B cell (primary cell): ENCODE measurements at regions not wholly inside any gene's neighbourhood (a gene's known extent, or its start where the extent isn't known, plus 50 kb on each side); places are given as distances from the start of the nearest gene placed in this dataset.

Experiments
- ATAC-seq: fragments of 200-7000 bp; cut with Tn5 transposase; one replicate; pipeline ENCODE4 v1.10.0; 2021; ENCODE audit warnings: low read depth, mild to moderate bottlenecking, moderate number of reproducible peaks, moderate library complexity
- CTCF ChIA-PET: fragments of 350-600 bp; sonication (Branson Sonifier 250); formaldehyde crosslinking; loops from one replicate; lab custom pipeline; 2021; ENCODE audit warnings: antibody characterized with exemption, inconsistent platforms; lab: Charles Lee
- POLR2A ChIA-PET: fragments of 350-600 bp; sonication (Branson Sonifier 250); formaldehyde crosslinking; loops from one replicate; lab custom pipeline; 2021; ENCODE audit warnings: antibody characterized with exemption; lab: Charles Lee
- DNase-seq: peaks from one replicate; pipeline ENCODE4 v3.0.0; 2013
- H2AFZ ChIP-seq: 2 replicates; pipeline ENCODE4 v1.6.1; 2012; ENCODE audit warnings: mild to moderate bottlenecking, low read depth, low read length; ENCODE audit not compliant: insufficient read depth, poor library complexity, severe bottlenecking
- H3K27ac ChIP-seq, 2 donors: 1 replicate in 1 of 2; 2 replicates in 1 of 2; pipeline ENCODE4 v1.5.1; 2012 to 2013; ENCODE audit warnings: low read length in 2 of 2, mild to moderate bottlenecking in 2 of 2, moderate library complexity in 1 of 2
- H3K27me3 ChIP-seq, 4 experiments: fragments of 200-600 bp in 1 of 4; sonication (generic) in 1 of 4; replicated peaks in 1 of 4; 1 replicate in 2 of 4; 2 replicates in 2 of 4; pipeline versions ENCODE4 v1.6.1 to v1.7.0; 2013 to 2016; ENCODE audit warnings: low read length in 3 of 4, mild to moderate bottlenecking in 2 of 4, mixed read lengths in 1 of 4, moderate library complexity in 1 of 4; ENCODE audit not compliant: insufficient read depth in 4 of 4, control insufficient read depth in 3 of 4; ENCODE audit errors: control extremely low read depth in 1 of 4
- H3K36me3 ChIP-seq, 2 experiments: replicated peaks in 1 of 2; 1 replicate in 1 of 2; 2 replicates in 1 of 2; pipeline versions ENCODE4 v1.6.1 to v1.7.1; 2013; ENCODE audit warnings: low read length in 1 of 2; ENCODE audit not compliant: insufficient read depth in 2 of 2, control insufficient read depth in 1 of 2; ENCODE audit errors: control extremely low read depth in 1 of 2, extremely low read depth in 1 of 2
- H3K4me1 ChIP-seq, 2 donors: fragments of 200-600 bp in 1 of 2; sonication (generic) in 1 of 2; 1 replicate in 1 of 2; 2 replicates in 1 of 2; pipeline versions ENCODE4 v1.5.1 to v1.6.1; 2013 to 2017; ENCODE audit warnings: low read length in 2 of 2; ENCODE audit not compliant: control insufficient read depth in 2 of 2, insufficient read depth in 2 of 2
- H3K4me2 ChIP-seq: replicated peaks from 2 replicates; pipeline ENCODE3; 2012; ENCODE audit warnings: mild to moderate bottlenecking, low read depth, low read length; ENCODE audit not compliant: poor library complexity, severe bottlenecking
- H3K4me3 ChIP-seq, 5 experiments: fragments of 200-600 bp in 1 of 5; sonication (generic) in 1 of 5; 1 replicate in 3 of 5; 2 replicates in 2 of 5; pipeline versions ENCODE4 v1.5.1 to v1.7.0; 2011 to 2016; ENCODE audit warnings: low read length in 4 of 5, mild to moderate bottlenecking in 4 of 5, low read depth in 2 of 5, control low read depth in 1 of 5, moderate library complexity in 1 of 5; ENCODE audit not compliant: insufficient read depth in 1 of 5; ENCODE audit errors: control extremely low read depth in 1 of 5, extremely low read depth in 1 of 5
- H3K79me2 ChIP-seq: fragments of 200-600 bp; sonication (generic); one replicate; pipeline ENCODE4 v1.6.0; 2016; ENCODE audit warnings: low read length; ENCODE audit not compliant: control insufficient read depth, insufficient read depth
- H3K9ac ChIP-seq: fragments of 200-600 bp; sonication (generic); 2 replicates; pipeline ENCODE4 v1.6.1; 2017; ENCODE audit warnings: mild to moderate bottlenecking, low read length, moderate library complexity
- H3K9me3 ChIP-seq, 3 donors: one replicate each; pipeline versions ENCODE4 v1.6.1 to v1.7.1; 2013; ENCODE audit warnings: low read length in 2 of 3; ENCODE audit not compliant: control insufficient read depth in 2 of 3, insufficient read depth in 1 of 3; ENCODE audit errors: control extremely low read depth in 1 of 3
- H4K20me1 ChIP-seq: 2 replicates; pipeline ENCODE4 v1.6.0; 2012; ENCODE audit warnings: mild to moderate bottlenecking, low read length; ENCODE audit not compliant: insufficient read depth, control insufficient read depth, poor library complexity, severe bottlenecking
- H3K27ac Mint-ChIP-seq: one replicate; pipeline ENCODE4 v1.8.0; 2021; ENCODE audit warnings: mixed read lengths
- H3K27me3 Mint-ChIP-seq: one replicate; pipeline ENCODE4 v1.8.0; 2021; ENCODE audit warnings: mixed read lengths
- H3K4me1 Mint-ChIP-seq: one replicate; pipeline ENCODE4 v1.8.0; 2021; ENCODE audit warnings: mixed read lengths
- H3K4me3 Mint-ChIP-seq: one replicate; pipeline ENCODE4 v1.8.0; 2021; ENCODE audit warnings: mixed read lengths
- H3K9me3 Mint-ChIP-seq: one replicate; pipeline ENCODE4 v1.8.0; 2022; ENCODE audit warnings: mixed read lengths; ENCODE audit not compliant: insufficient read depth
- EZH2 ChIP-seq: IDR thresholded peaks from 2 replicates; pipeline ENCODE4 v1.6.1; 2012; ENCODE audit warnings: borderline replicate concordance, low read depth, mild to moderate bottlenecking, moderate library complexity, low read length; ENCODE audit not compliant: insufficient read depth, poor library complexity, severe bottlenecking
- WGBS: methylation state at CpG from one replicate; pipeline ENCODE4 v1.1.5; 2013; ENCODE audit warnings: missing lambda C conversion rate; ENCODE audit not compliant: insufficient coverage; 5-methylcytosine and 5-hydroxymethylcytosine counted together
- intact Hi-C: fragments of 100-400 bp; cut with micrococcal nuclease; formaldehyde crosslinking; loops from one replicate; pipeline ENCODE4 v1.10.0; 2022
- TF ChIP-seq, protein P1 (sequence below): fragments of 200-600 bp; IDR thresholded peaks from one replicate; pipeline ENCODE4 v1.8.0; 2022; ENCODE audit warnings: antibody characterized with exemption, mild to moderate bottlenecking

DNA sequence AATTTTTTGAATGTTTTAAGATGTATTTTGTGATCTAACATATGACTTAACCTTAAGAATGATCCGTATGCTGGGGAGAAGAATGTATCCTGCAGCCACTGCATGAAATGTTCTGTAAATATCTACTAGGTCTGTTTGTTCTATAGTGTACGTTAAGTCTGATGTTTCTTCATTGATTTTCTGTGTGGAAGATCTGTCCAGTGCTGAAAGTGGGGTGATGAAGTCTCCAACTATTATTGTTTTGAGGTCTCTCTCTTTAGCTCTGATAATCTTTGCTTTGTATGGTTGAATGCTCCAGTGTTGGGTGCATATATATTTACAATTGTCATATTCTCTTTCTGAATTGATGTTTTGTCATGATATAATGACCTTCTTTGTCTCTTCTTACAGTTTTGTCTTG, 82.5 kb upstream of the LHCGR start:
- Histone ChIP-seq H3K9me3 (peaks cover 0 to 12% (median 0%) of the 10 kb centered on the region in 3 donors), H3K9ac (no peak overlapping the region), H3K36me3 (no peaks in the 10 kb centered on the region), H2AFZ (no peak overlapping the region), H3K27me3 (no peaks in the 10 kb centered on the region), H3K27ac (no peak overlapping the region), H3K4me1 (no peaks in the 10 kb centered on the region), H4K20me1 (no peaks in the 10 kb centered on the region), H3K4me2 (no peak overlapping the region), H3K4me3 (no peak overlapping the region), H3K79me2 (no peaks in the 10 kb centered on the region)
- POLR2A ChIA-PET, result no interaction called here
- ATAC-seq, result no peak
- Mint-ChIP-seq H3K4me3 (no peak overlapping the region), H3K4me1 (no peaks in the 10 kb centered on the region), H3K27me3 (no peaks in the 10 kb centered on the region), H3K27ac (no peak overlapping the region), H3K9me3 (no peaks in the 10 kb centered on the region)
- CTCF ChIA-PET, result no interaction called here
- WGBS, result 60% methylated on average over 2 of the region's 2 CpGs
- no peak for DNase-seq
- TF ChIP-seq, protein P1, sequence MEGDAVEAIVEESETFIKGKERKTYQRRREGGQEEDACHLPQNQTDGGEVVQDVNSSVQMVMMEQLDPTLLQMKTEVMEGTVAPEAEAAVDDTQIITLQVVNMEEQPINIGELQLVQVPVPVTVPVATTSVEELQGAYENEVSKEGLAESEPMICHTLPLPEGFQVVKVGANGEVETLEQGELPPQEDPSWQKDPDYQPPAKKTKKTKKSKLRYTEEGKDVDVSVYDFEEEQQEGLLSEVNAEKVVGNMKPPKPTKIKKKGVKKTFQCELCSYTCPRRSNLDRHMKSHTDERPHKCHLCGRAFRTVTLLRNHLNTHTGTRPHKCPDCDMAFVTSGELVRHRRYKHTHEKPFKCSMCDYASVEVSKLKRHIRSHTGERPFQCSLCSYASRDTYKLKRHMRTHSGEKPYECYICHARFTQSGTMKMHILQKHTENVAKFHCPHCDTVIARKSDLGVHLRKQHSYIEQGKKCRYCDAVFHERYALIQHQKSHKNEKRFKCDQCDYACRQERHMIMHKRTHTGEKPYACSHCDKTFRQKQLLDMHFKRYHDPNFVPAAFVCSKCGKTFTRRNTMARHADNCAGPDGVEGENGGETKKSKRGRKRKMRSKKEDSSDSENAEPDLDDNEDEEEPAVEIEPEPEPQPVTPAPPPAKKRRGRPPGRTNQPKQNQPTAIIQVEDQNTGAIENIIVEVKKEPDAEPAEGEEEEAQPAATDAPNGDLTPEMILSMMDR, result no peak
- no peak for TF ChIP-seq EZH2
- intact Hi-C loops, result no loop called here

DNA sequence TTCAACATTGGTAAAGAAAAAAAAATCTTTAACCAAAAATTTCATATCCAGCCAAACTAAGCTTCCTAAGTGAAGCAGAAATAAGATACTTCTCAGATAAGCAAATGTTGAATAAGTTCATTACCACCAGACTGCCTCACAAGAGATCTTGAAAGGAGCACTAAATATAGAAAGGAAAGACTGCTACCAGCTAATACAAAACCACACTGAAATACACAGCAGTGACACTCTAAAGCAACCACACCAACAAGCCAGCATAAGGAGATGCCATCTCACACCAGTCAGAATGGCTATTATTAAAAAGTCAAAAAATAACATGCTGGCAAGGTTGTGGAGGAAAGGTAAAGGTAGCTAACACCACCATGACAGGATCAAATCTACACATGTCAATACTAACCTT, 74.0 kb upstream of the LHCGR start:
- H3K9me3 Mint-ChIP-seq, result peaks cover 2% of the 10 kb centered on the region
- no peaks in the 10 kb centered on the region for H3K79me2 ChIP-seq
- no peak overlapping the region for H3K4me2 ChIP-seq
- TF ChIP-seq, protein P1, result no peak
- TF ChIP-seq EZH2, result no peak
- no peaks in the 10 kb centered on the region for H3K4me1 Mint-ChIP-seq
- H3K9me3 ChIP-seq, result peaks cover 0 to 13% (median 0%) of the 10 kb centered on the region in 3 donors
- H3K9ac ChIP-seq, result no peak overlapping the region
- H3K27ac ChIP-seq, result no peak overlapping the region
- H3K36me3 ChIP-seq, result no peaks in the 10 kb centered on the region
- H3K27me3 ChIP-seq, result no peaks in the 10 kb centered on the region
- intact Hi-C loops, result no loop called here
- H2AFZ ChIP-seq, result no peak overlapping the region
- no peaks in the 10 kb centered on the region for H4K20me1 ChIP-seq
- no peak overlapping the region for H3K4me3 ChIP-seq
- no peaks in the 10 kb centered on the region for H3K4me1 ChIP-seq
- CTCF ChIA-PET, result no interaction called here
- no peak for DNase-seq
- H3K27me3 Mint-ChIP-seq, result peaks cover 4% of the 10 kb centered on the region
- no peak for ATAC-seq
- POLR2A ChIA-PET, result no interaction called here
- H3K4me3 Mint-ChIP-seq, result no peak overlapping the region
- no peak overlapping the region for H3K27ac Mint-ChIP-seq
